GM10266 (cell line): ENCODE measurements at regions not wholly inside any gene's neighbourhood (a gene's known extent, or its start where the extent isn't known, plus 50 kb on each side); places are given as distances from the start of the nearest gene placed in this dataset.

ENCODE experiments used
- DNase-seq: peaks from one replicate; pipeline ENCODE4 v3.0.0; 2012; ENCODE audit errors: extremely low spot score
- CTCF ChIP-seq: IDR thresholded peaks from 2 replicates; pipeline ENCODE4 v1.5.1; 2012; ENCODE audit warnings: mild to moderate bottlenecking, low read depth; ENCODE audit not compliant: control insufficient read depth, insufficient read depth; ENCODE audit errors: missing control alignments

DNA sequence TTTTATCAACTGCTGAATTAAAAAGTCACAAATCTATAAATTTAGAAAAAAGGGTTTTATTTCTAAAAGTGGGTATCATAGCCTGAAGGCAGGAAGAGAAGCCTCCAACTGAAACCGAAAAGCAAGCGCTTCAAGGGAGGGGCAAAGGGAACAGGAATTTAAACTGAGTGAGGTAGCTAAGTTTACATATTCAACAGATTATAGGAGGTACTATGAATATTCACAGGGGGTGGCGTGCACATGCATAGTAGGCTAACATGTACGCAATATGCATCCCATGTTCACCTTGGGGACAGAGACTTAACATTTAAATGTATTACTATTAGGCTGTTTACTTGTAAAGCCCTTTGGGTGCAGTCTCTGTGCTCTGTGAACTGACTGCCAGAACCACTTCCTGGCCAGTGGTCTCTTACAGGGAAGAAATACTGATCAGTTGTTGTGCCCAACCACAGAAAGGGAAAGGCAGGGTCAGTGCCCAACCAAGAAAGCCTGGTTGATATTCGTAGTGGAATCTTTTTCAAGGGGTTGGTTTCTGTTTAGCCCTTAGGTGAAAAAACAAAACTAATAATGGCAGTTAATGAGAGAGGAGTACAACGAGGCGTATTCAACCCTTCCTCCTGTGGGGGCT is 168.7 kb upstream of the GALNTL6 start:
- DNase-seq = peak; percentile 17
- no peak for TF ChIP-seq CTCF

- DNase-seq = peak; percentile 31
- no peak for TF ChIP-seq CTCF
These were observed 173.7 kb upstream of the GALNTL6 start for GRCh38 chr4:171639540-171639939.

GRCh38 chr4:171636606-171637005 is 176.6 kb upstream of the GALNTL6 start:
- no peak for TF ChIP-seq CTCF
- no peak for DNase-seq

DNA sequence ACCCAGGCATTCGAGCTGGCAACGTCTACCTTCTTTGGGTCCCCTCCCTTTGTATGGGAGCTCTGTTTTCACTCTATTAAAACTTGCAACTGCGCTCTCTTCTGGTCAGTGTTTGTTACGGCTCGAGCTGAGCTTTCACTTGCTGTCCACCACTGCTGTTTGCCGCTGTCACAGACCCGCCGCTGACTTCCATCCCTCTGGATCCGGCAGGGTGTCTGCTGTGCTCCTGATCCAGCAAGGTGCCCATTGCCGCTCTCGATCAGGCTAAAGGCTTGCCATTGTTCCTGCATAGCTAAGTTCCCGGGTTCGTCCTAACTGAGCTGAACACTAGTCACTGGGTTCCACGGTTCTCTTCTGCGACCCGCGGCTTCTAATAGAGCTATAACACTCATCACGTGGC is 183.5 kb upstream of the GALNTL6 start:
- no peak for TF ChIP-seq CTCF
- DNase-seq = no peak

- TF ChIP-seq CTCF = no peak
These were observed 184.0 kb upstream of the GALNTL6 start for GRCh38 chr4:171629182-171629581.

DNA sequence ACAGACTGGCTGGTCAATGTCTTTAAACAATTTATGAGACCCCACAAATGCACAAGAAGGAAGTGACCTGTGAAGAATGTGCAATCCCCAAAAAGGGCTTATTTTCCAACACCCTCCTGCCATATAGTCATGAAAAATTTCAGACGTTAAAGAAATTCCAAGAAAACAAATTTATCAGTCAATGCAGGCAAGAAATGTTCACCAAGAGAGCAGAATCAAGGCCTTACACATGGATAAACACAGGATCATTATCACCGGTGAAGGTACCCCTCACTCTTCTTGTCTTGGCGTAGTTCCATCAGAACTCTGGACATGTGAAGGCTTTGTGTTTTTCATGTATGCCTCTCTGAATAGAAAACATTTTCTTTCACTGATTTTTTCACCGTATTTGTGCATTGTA is 186.7 kb upstream of the GALNTL6 start:
- DNase-seq = no peak
- TF ChIP-seq CTCF = no peak

More at GRCh38 chr4:171629182-171629581, 184.0 kb upstream of the GALNTL6 start:
- no peak for DNase-seq

DNA sequence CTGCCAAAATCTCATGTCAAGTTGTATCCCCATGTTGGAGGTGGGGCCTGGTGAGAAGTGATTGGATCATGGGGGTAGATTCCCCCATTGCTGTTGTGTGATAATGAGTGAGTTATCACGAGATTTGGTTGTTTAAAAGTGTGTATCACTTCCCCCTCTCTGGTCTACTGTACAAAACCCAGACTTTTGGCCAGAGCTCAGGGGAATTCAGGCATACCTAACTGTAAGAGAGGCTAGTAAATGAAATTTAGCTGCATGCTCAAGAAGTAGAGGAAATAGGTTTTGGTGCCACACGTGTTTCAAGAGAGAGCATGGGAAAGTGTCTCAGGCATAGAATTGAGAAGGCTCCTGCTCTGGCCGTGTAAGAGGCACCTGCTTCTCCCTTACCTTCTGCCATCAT is 190.5 kb upstream of the GALNTL6 start:
- TF ChIP-seq CTCF = no peak
- DNase-seq = no peak
